Fibroblast of mammary gland (primary cell): ENCODE measurements at regions not wholly inside any gene's neighbourhood (a gene's known extent, or its start where the extent isn't known, plus 50 kb on each side); places are given as distances from the start of the nearest gene placed in this dataset.

Experiments
- DNase-seq: peaks from one replicate; pipeline ENCODE4 v3.0.0-alpha.2; 2010; ENCODE audit warnings: low read depth
- H3K4me3 ChIP-seq: 2 replicates; pipeline ENCODE4 v1.5.1; 2011; ENCODE audit warnings: low read depth, mild to moderate bottlenecking, low read length, moderate library complexity; ENCODE audit not compliant: control insufficient read depth
- CTCF ChIP-seq: conservative IDR thresholded peaks from 2 replicates; pipeline ENCODE4 v1.5.1; 2011; ENCODE audit warnings: low read depth, low read length, inconsistent platforms; ENCODE audit not compliant: control insufficient read depth, insufficient read depth

DNA sequence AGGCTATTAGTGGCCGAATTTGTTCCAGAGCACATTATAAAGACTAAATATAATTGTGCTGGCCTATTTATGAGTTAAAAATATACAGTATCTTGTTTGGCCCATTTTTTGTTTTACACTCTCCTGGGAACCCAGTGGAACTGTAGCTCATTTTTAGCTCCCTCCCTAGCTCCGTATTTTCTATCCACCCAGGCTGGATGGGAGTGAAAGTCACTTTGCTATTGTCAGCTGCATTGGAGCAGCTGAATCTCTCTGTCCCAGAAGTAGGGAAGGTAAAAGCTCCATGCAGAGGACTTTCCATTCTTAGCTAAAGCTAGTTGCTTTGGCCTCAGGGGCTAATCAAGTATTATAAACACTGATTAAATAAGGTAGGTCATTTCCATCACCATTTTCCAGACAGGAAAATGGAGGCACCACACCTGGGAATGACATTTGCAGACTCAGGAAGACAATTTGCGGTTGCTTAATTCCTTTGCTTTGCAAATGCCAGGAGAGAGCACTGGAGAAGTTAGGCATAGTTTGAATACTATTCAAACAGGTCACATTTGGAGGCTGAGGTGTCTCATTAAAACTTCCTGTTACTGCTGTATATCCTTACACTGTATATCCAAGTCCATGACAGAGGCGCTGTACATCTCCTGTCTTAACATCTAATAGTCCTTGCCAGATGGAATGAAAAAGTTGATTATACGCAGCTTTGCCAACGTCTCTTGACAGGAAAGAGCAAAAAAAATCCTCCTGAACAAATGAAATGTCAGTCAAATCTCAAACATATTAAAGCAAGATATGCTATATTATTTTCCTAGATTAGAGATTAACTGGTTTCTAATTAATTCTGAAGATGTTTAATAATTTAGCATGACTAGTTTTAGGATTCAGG is 338.1 kb upstream of the KIRREL3 start:
- no peak for DNase-seq
- TF ChIP-seq CTCF: no peak
- no peak overlapping the region for H3K4me3 ChIP-seq

GRCh38 chr11:127334466-127334865 is 333.9 kb upstream of the KIRREL3 start:
- TF ChIP-seq CTCF: no peak
- no peak overlapping the region for H3K4me3 ChIP-seq
- no peak for DNase-seq

GRCh38 chr11:127332896-127333295 is 332.3 kb upstream of the KIRREL3 start:
- DNase-seq: no peak
- TF ChIP-seq CTCF: no peak
- no peak overlapping the region for H3K4me3 ChIP-seq

- DNase-seq: no peak
- H3K4me3 ChIP-seq: no peak overlapping the region
- no peak for TF ChIP-seq CTCF
Observed at GRCh38 chr11:127330044-127330443, 329.5 kb upstream of the KIRREL3 start.

DNA sequence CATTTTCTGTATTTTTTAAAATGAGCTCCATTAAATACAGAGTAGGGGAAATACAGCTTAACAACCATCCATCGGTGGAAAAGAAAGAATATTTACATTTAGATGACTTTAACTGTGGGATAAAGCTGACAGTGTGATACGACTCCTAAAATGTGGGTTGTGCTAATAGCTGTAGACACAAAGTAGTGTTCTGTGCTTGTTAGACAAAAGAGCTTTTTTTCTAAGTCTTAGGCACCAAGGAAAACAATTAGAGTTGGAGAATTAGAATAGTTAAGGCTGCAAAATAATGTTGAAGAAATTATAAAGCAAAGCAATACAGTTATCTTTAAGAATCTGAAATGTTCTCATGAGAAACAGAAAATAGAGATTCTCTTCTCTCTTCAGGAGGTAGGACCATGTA is 307.7 kb upstream of the KIRREL3 start:
- no peak overlapping the region for H3K4me3 ChIP-seq
- no peak for TF ChIP-seq CTCF
- DNase-seq: no peak

DNA sequence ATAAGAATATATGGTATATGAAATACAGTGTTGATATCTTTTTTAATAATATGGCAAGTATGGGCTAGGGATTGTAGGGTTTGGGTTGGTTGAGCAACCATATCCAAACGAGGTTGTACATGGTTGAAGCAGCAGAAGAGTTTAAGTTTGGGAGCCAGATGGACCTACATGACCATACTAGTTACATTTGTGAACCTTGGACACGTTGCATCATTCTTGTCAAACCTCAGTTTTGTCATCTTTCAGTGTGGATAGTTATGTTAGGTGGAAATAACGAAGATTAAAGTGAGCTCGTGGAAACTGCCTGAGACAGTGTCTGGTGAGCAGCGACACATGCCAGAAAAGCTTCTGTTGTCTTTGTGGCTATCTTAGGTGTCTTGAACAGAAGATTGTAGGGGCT is 307.1 kb upstream of the KIRREL3 start:
- no peak for DNase-seq
- TF ChIP-seq CTCF: no peak

GRCh38 chr11:127304634-127305033 is 304.1 kb upstream of the KIRREL3 start:
- no peak for DNase-seq
- H3K4me3 ChIP-seq: no peak overlapping the region
- TF ChIP-seq CTCF: no peak

More for the DNA sequence above, 307.1 kb upstream of the KIRREL3 start:
- H3K4me3 ChIP-seq: no peak overlapping the region
